ENCODE measurements at regions not wholly inside any gene's neighbourhood (a gene's known extent, or its start where the extent isn't known, plus 50 kb on each side); places are given as distances from the start of the nearest gene placed in this dataset.

DNA sequence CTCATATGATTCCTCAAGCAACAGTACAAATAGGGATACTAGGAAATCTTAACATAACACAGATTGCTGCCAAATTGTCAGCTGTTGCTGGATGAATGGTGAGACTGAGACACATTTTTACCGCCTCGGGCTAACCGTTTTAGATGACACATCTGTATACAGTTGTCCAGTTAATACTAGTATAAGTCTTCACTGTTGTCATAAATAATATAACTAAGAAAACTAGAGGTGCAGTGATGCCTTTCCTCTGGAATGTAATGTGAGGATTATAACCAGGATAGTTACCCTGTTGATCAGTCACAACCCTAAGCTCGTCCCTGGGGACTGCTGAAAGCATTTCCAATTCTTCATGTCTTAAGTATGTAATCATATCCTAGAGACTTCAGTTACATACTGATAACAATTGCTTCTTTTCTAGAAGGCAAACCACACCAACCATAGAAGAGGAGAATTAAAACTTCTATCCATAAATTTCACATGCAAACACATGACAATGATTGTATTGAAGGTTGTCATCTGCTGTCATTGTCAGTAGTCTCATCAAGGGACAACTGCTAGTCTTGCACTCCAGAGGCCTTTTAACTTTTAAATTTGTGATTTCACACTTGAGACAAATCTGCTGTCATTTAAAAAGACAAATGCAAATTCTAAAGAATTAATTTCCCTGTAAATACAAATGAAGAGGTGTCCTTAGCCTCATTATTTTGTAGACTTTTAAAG is 100.4 kb upstream of the SEMA3D start:
- Histone ChIP-seq H3K4me3 (no peak overlapping the region), H3K9ac (ENCODE audit: insufficient read depth in 1 of 2, low read length in 2 of 2) (no peak overlapping the region), H3K36me3 (ENCODE audit: control insufficient read depth in 4 of 4, insufficient read depth in 4 of 4, low read length in 4 of 4) (no peaks in the 10 kb centered on the region), H3K27me3 (ENCODE audit: control insufficient read depth in 3 of 3, insufficient read depth in 3 of 3, low read length in 2 of 3) (no peaks in the 10 kb centered on the region), H3K27ac (ENCODE audit: low read depth in 1 of 2, low read length in 1 of 2) (no peak overlapping the region), H3K4me1 (ENCODE audit: control insufficient read depth in 5 of 5, insufficient read depth in 5 of 5, low read length in 5 of 5) (peaks cover 0 to 7% (median 0%) of the 10 kb centered on the region in 5 donors), H3K9me3 (ENCODE audit: control insufficient read depth in 4 of 4, insufficient read depth in 3 of 4, low read length in 3 of 4) (no peaks in the 10 kb centered on the region)
- no peak for ATAC-seq (ENCODE audit: insufficient read depth, low FRiP score)
- DNase-seq: peak in 2 of 3 donors; percentile 36 to 64
- 69 to 80% methylated on average over 4 of the region's 4 CpGs for WGBS, 2 donors
- TF ChIP-seq CTCF (IDR thresholded peaks at IDR 0.05; ENCODE audit: control extremely low read depth, extremely low read depth): no peak

DNA sequence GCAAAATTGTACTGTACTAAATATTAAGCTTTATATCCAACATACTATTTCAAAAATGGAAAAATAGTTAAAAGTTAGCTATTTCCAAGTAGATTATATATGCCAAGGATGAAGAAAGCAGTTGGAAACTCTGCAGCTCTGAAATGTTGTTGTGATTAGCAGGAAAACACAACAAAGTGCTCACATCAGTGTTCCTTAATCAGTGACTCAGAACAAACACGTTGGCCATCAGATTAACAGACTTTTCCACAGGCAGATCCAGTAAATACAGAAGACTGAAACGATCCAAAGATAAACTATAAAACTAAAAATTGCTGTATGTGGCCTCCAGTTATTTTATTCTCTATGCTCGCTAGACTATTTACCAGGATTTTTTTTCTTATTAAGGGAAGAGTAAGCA is 99.6 kb upstream of the SEMA3D start:
- ATAC-seq (ENCODE audit: insufficient read depth, low FRiP score): no peak
- 53 to 77% methylated on average over 3 of the region's 3 CpGs for WGBS, 2 donors
- peak in 2 of 3 donors; percentile 26 to 62 for DNase-seq

GRCh38 chr7:85285527-85285926 is 98.7 kb upstream of the SEMA3D start:
- H3K9me3 ChIP-seq (ENCODE audit: control insufficient read depth in 4 of 4, insufficient read depth in 3 of 4, low read length in 3 of 4): no peaks in the 10 kb centered on the region
- ATAC-seq (ENCODE audit: insufficient read depth, low FRiP score) (no peak), DNase-seq (no peak)
- H3K4me3 ChIP-seq: no peak overlapping the region
- WGBS, 2 donors: 39 to 62% methylated on average over 1 of the region's 1 CpG
- H3K4me1 ChIP-seq (ENCODE audit: control insufficient read depth in 5 of 5, insufficient read depth in 5 of 5, low read length in 5 of 5): peaks cover 0 to 7% (median 0%) of the 10 kb centered on the region in 5 donors
- no peak overlapping the region for H3K27ac ChIP-seq (ENCODE audit: low read depth in 1 of 2, low read length in 1 of 2)
- H3K9ac ChIP-seq (ENCODE audit: insufficient read depth in 1 of 2, low read length in 2 of 2): no peak overlapping the region
- H3K27me3 ChIP-seq (ENCODE audit: control insufficient read depth in 3 of 3, insufficient read depth in 3 of 3, low read length in 2 of 3): no peaks in the 10 kb centered on the region
- no peaks in the 10 kb centered on the region for H3K36me3 ChIP-seq (ENCODE audit: control insufficient read depth in 4 of 4, insufficient read depth in 4 of 4, low read length in 4 of 4)
- no peak for TF ChIP-seq CTCF (IDR thresholded peaks at IDR 0.05; ENCODE audit: control extremely low read depth, extremely low read depth)

More for the DNA sequence above, 99.6 kb upstream of the SEMA3D start:
- Histone ChIP-seq H3K4me1 (ENCODE audit: control insufficient read depth in 5 of 5, insufficient read depth in 5 of 5, low read length in 5 of 5) (peaks cover 0 to 7% (median 0%) of the 10 kb centered on the region in 5 donors), H3K9ac (ENCODE audit: insufficient read depth in 1 of 2, low read length in 2 of 2) (no peak overlapping the region), H3K27me3 (ENCODE audit: control insufficient read depth in 3 of 3, insufficient read depth in 3 of 3, low read length in 2 of 3) (no peaks in the 10 kb centered on the region), H3K9me3 (ENCODE audit: control insufficient read depth in 4 of 4, insufficient read depth in 3 of 4, low read length in 3 of 4) (no peaks in the 10 kb centered on the region), H3K27ac (ENCODE audit: low read depth in 1 of 2, low read length in 1 of 2) (no peak overlapping the region), H3K36me3 (ENCODE audit: control insufficient read depth in 4 of 4, insufficient read depth in 4 of 4, low read length in 4 of 4) (no peaks in the 10 kb centered on the region), H3K4me3 (no peak overlapping the region)
- TF ChIP-seq CTCF (IDR thresholded peaks at IDR 0.05; ENCODE audit: control extremely low read depth, extremely low read depth): no peak

GRCh38 chr7:85275204-85275603 is 88.3 kb upstream of the SEMA3D start:
- no peak for DNase-seq
- no peaks in the 10 kb centered on the region for H3K27me3 ChIP-seq (ENCODE audit: control insufficient read depth in 3 of 3, insufficient read depth in 3 of 3, low read length in 2 of 3)
- no peak overlapping the region for H3K9ac ChIP-seq (ENCODE audit: insufficient read depth in 1 of 2, low read length in 2 of 2)
- no peaks in the 10 kb centered on the region for H3K36me3 ChIP-seq (ENCODE audit: control insufficient read depth in 4 of 4, insufficient read depth in 4 of 4, low read length in 4 of 4)
- no peak overlapping the region for H3K27ac ChIP-seq (ENCODE audit: low read depth in 1 of 2, low read length in 1 of 2)
- no peaks in the 10 kb centered on the region for H3K9me3 ChIP-seq (ENCODE audit: control insufficient read depth in 4 of 4, insufficient read depth in 3 of 4, low read length in 3 of 4)
- WGBS, 2 donors: 75 to 76% methylated on average over 5 of the region's 5 CpGs
- no peak for TF ChIP-seq CTCF (IDR thresholded peaks at IDR 0.05; ENCODE audit: control extremely low read depth, extremely low read depth)
- H3K4me1 ChIP-seq (ENCODE audit: control insufficient read depth in 5 of 5, insufficient read depth in 5 of 5, low read length in 5 of 5): no peaks in the 10 kb centered on the region
- no peak for ATAC-seq (ENCODE audit: insufficient read depth, low FRiP score)
- H3K4me3 ChIP-seq: no peak overlapping the region
